ENCODE measurements at regions not wholly inside any gene's neighbourhood (a gene's known extent, or its start where the extent isn't known, plus 50 kb on each side); places are given as distances from the start of the nearest gene placed in this dataset.

- no peak overlapping the region for H3K27ac ChIP-seq
- TF ChIP-seq ZFX (IDR thresholded peaks at IDR 0.05; ENCODE audit: borderline replicate concordance): no peak
- TF ChIP-seq CTCF (IDR thresholded peaks at IDR 0.05): no peak
These were observed 457.7 kb upstream of the THRB start for GRCh38 chr3:24952388-24952787.

- H3K27ac ChIP-seq: no peak overlapping the region
- no peak for TF ChIP-seq CTCF (IDR thresholded peaks at IDR 0.05)
- no peak for TF ChIP-seq ZFX (IDR thresholded peaks at IDR 0.05; ENCODE audit: borderline replicate concordance)
These were observed 458.6 kb upstream of the THRB start for GRCh38 chr3:24953060-24953771.

- TF ChIP-seq CTCF (IDR thresholded peaks at IDR 0.05) (no peak), ZFX (IDR thresholded peaks at IDR 0.05; ENCODE audit: borderline replicate concordance) (no peak)
- H3K27ac ChIP-seq: no peak overlapping the region
These were observed 462.0 kb upstream of the THRB start for GRCh38 chr3:24956613-24957012.

- H3K27ac ChIP-seq: no peak overlapping the region
- TF ChIP-seq ZFX (IDR thresholded peaks at IDR 0.05; ENCODE audit: borderline replicate concordance): no peak
These were observed 463.6 kb upstream of the THRB start for GRCh38 chr3:24958271-24958670.

GRCh38 chr3:24958910-24959447 is 464.3 kb upstream of the THRB start:
- no peak overlapping the region for H3K27ac ChIP-seq
- TF ChIP-seq ZFX (IDR thresholded peaks at IDR 0.05; ENCODE audit: borderline replicate concordance) (no peak), CTCF (IDR thresholded peaks at IDR 0.05) (no peak)

- H3K27ac ChIP-seq: no peak overlapping the region
- TF ChIP-seq CTCF (IDR thresholded peaks at IDR 0.05): peak; percentile 77
- no peak for TF ChIP-seq ZFX (IDR thresholded peaks at IDR 0.05; ENCODE audit: borderline replicate concordance)
These were observed 464.1 kb upstream of the RARB start for GRCh38 chr3:24963762-24964625.

GRCh38 chr3:24965706-24966385 is 462.2 kb upstream of the RARB start:
- TF ChIP-seq CTCF (IDR thresholded peaks at IDR 0.05) (no peak), ZFX (IDR thresholded peaks at IDR 0.05; ENCODE audit: borderline replicate concordance) (no peak)
- H3K27ac ChIP-seq: no peak overlapping the region
